GM18858 (cell line): ENCODE measurements at regions not wholly inside any gene's neighbourhood (a gene's known extent, or its start where the extent isn't known, plus 50 kb on each side); places are given as distances from the start of the nearest gene placed in this dataset.
A peak's percentile ranks its signal among the peaks of the same experiment; 100 is the strongest.
"Not testable (repeated sequence)": the region's sequence is repeated elsewhere in the genome, so short reads cannot be mapped to it uniquely, and the experiment has no call there.

ENCODE experiments used
- ATAC-seq: cut with Tn5 transposase; IDR thresholded peaks from one replicate; pipeline ENCODE4 v1.9.1; 2021; ENCODE audit not compliant: unreplicated experiment

DNA sequence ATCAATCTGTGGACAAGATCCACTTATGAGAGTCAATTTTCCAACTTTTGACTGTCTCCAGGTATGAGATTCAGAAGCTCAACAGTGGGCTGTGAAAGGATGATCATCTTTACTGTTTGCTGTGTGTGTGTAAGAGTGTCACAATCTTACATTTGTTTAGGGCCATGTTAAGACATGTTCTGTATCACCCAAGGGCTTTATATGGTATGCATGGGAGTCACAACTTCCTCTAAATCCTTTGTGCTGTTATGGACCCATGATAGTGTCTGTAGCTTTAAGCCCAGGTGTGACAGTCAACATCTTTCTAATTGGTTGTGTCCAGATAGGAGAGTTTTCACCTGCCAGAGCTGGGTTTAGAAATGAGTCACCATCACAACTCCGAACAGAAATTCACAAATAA, 70.2 kb downstream of the ZNF726 start:
- not testable (repeated sequence) for ATAC-seq

DNA sequence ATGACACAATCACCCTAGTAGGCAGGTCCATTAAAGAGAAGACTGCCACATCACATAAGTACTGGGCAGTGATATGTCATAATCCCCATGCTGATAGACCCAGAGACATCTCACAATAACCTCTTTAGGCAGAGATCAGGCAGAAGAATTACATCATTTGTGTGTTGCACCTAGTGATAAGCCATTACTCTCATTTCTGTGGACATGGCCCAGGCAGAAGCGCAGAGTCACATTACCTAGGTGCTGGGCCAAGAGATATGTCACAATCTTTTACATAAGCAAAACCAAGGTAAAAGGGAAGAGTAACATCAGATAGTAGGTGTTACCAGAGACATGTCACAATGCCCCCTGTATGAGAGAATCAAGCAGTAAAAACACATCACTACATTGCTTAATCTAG, 71.9 kb downstream of the ZNF726 start:
- ATAC-seq = no peak

DNA sequence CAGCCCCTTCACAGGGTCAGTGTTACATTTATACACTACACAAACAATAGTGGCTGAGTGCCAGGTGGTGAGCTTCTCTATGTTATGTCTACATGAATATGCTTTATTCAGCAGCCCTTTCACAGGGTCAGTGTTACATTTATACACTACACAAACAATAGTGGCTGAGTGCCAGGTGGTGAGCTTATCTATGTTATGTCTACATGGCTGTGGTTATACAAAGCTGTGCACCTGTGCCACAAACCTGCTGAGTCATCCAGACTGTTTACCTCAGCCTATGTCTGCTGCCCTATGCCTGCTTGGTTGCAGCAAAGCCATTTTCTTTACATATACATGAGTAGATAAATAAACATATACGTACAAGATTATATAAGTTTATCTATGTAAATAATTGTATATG, 76.5 kb downstream of the ZNF726 start:
- ATAC-seq = no peak

DNA sequence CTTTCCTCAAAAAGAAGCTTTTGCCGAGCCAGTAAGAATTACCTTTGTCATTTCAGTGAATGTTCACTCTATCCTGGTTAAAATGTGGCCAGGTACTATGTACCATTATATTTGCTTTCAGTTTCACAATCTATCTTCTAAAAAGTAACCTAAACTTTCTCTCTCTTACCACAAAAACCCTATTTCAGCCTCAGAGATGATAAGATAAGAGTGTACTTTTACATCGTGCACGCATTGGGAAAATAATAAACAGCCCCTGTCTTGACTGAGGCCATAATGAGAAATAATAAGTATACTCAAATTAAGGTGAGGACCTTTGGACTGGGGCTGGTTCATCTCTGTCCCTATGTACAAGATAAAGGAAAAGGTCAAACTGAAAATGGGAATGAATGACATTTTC, 77.7 kb downstream of the ZNF726 start:
- no peak for ATAC-seq

DNA sequence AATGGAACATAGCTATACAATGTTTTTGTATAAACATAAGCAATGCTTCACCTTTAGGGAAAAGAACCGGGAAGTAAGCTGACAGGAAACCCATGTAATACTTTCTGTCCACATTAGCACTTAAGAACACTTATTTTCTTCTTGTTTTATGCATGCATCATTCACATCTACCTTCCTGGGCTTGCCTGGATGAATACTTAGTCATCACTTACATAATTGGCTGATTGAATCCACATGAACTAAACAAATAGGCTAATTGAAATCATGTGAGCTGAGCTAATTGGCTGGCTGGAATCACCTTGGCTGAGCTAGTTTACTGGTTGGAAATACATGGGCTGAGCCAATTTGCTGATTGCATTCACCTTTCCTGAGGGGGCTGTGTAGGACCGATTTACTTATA, 78.8 kb downstream of the ZNF726 start:
- ATAC-seq = no peak

DNA sequence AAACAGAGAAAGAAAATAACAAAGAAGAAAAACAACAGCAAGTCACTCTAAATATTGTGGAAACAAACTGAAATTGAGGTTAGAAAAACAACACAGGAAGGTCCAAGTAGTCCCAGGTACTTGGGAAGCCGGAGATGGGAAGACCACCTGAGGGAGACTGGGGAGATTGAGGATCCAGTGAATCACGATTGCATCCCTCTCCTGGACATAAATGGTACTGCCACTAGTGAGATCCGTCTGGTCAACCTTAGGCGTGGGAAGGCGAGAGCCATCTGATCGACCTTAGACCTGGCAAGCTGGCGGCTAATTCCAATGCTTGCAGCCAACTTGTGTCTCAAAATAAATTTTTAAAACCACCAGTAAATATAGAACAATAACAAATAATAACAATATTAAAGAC, 81.9 kb downstream of the ZNF726 start:
- ATAC-seq = no peak

DNA sequence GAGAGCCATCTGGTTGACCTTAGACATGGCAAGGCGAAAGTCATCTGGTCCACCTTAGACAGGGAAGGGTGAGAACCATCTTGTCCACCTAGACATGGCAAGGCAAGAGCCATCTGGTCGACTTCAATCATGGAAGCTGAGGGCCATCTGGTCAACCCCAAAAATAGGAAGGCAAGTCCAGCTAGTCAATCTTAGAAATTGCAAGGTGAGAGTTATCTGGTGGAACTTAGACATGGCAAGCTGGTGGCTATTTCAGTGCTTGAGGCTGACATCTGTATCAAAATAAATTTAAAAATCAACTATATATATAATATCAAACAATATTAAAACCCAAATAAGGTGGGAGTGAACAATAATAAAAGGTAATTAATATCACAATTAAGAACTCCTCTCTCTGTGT, 83.9 kb downstream of the ZNF726 start:
- ATAC-seq = no peak

DNA sequence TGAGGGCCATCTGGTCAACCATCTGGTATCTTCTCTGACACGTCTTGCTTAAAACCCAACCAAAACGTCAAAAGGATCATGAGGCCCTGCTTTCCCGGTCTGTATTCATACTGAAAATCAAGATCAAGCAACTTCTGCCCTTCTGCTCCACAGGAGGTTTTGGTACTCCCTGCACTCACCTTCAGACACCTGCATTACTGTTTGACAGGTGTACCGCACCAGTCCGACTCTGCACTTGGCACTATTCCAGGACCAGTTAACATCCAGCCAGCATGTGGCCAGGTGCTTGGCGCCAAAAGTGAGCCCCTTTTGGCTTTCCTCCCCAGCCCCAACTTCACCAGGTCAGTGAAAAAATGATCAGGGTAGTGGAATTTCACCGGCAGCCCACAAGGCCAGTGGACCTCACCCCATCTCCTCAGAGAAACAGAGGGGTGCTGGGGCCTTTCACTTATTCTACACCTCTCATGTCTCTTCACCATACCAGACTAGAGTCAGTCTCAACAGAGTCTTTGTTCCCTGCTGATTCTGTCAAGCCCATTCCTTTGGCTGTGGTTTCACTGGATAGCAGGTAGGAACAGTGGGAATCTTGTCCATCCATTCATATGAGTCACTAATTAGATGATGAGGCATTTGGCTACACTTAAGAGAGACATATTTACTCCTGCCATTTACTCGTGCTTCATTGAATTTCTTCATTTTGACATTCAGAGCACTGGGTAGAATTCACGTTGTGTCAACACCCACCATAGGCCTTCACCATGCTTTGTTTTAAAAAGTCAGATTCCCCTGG, 85.3 kb downstream of the ZNF726 start:
- ATAC-seq = no peak

DNA sequence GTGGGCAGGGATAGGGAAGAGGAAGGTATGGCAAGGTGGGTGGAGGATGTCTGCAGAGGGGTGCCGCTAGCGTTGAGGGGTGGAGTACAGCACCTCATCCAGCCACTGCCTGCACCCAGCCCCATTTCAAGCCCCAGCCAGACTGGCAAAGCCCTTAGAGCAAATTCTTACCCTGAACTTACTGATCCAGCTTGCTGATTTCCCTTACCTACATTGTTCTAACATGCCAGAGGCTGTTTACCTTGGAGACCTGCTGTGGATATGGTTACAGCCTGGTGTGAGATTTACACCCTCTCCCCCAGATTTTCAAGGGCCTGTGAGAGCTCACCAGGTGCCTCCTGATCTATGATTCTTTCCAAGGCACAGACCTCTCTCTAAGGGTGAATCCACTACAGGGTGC, 86.0 kb downstream of the ZNF726 start:
- no peak for ATAC-seq

DNA sequence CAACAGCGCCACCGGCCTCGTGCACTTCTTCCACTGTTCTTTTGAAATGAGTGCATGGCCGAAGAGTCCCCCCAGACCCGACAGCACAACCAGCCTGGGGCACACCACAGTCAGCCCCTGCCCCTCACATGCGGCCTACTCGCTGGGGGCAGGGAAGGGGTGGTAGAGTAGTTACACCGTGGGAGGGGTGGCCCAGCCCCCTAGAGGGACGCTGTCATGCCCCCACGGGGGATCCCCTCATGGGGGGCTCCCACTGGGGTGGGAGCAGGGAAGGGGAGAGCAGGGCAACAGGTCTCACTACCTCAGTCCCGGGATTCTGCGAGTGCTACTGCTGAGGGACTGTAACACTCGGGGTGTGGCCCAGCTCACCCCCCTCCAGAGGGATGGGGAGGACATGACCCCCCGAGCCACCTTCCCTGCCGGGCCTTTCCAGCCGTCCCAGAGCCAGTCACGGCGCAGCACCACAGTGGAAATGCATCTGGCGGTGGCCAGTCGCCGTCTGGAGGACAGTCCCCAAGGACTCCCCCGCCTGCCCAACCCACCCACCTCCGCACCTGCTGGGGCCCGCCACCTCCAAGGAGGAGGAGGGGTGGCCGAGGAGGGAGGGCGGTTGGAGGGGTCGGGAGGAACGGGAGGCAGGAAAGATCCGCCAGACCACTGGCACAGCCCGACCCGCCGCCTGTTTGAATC, 84.6 kb upstream of the ZNF254 start:
- ATAC-seq = no peak

DNA sequence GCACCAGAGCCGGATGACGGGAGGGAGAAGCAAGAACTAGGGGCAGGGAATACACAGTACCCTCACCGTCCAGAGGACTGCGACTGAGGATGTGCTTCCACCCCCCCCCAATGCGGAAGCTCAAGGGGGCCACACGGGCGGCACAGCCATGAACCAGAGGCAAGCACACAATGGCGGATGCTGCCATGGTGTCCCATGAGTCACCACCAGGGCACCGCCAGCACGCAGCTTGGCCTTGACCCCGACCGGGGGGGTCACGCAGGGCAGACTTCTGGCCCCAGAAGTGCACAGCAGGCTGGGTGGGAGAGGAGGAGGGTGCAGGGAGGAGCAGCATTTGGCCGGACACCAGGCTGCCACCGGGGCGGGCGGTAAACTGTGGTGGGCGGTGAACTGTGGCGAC, 83.5 kb upstream of the ZNF254 start:
- ATAC-seq = no peak

DNA sequence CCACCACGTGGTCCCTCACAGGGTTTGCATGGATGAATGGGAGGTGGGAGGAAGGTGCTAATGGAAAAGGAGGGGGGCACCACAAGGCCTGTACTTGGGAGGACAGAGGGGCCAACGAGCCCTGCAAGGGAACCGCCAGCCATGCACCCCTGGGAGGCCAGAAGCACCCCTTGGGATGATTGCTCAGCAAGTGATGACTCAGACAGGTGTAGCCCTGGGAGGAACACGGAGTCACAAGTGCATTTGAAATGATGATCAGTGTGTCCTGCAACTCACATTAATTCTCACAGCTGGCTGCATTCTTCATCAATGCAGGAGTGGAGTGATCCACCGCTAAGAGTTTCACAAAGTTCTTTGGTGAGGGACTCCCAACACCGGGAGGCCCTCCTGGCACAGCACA, 82.8 kb upstream of the ZNF254 start:
- ATAC-seq = no peak

DNA sequence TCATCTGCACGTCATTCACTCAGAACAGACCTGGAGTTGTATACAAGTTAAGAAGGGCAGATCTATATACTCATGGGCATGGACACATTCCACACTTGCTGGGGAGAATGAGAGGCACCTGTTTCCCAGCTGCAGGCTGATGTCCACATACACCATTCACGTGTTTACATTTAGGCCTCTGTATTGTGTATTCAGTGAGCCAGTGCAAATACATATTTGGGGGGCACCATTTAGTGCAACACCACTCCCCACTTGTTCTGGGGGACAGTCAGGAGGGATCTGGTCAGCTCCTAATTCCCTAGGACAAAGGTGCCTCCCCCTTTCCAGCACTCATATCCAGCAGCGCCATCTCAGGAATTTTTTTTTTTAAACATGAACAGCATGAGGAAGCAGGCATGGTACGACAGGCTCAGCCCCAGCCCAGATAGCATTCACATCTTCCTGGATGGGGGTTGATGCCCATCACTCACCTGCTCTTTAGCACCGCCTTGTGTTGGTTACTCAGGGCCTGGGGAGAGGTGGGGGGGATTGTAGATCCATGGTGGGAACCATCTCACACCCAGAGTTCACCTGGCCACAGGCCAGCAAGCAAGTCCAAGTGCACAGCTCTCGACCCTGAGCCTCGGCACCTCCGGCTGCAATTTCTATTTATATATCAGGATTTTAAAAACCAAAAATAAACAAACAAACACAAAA, 56.9 kb upstream of the ZNF254 start:
- no peak for ATAC-seq

DNA sequence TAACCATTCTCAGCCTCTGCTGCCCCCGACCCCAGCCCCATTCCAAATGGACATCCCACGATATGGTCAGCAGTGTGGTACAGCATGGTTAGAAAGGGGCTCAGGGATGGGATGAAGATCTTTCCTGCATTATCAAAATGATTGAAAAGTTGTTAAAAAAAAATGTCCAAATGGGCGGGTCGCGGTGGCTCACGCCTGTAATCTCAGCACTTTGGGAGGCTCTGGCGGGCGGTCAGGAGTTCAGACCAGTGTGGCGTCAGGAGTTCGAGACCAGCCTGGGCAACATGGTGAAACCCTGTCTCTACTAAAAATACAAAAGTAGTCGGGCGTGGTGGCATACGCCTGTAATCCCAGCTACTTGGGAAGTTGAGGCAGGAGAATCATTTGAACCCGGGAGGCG, 54.3 kb upstream of the ZNF254 start:
- ATAC-seq = no peak

DNA sequence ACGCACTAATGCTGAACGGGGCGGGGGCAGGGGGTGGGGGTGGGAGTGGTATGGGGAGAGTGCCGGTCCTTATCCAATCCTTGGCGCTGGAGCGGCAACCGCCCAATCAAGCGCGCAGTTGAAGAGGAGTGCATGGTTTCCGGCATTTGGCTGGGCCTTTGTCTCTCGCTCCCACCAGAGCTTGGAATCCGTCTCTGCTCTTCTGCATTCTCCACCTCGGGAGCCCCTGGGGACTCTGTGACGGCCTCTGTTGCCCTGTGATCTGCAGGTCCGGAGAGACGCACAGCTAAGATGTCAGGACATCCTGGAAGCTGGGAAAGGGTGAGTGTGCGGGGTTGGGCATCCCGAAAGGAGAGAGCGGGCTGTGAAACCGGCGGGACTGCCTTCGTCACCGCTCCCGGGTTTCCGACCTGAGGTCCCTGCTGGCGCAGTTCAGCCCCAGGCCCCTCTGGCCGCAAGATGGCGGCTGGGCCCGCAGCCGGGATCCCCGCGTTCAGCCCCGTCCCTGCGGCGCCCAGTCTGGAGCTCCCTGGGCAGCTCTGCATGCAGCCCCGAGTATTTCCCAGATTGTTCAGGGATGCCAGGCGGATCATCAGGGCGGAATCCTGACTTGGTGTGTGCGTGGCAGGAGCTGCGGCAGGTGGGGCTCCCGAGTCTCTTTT, 53.6 kb upstream of the ZNF254 start:
- ATAC-seq = peak; percentile 87

DNA sequence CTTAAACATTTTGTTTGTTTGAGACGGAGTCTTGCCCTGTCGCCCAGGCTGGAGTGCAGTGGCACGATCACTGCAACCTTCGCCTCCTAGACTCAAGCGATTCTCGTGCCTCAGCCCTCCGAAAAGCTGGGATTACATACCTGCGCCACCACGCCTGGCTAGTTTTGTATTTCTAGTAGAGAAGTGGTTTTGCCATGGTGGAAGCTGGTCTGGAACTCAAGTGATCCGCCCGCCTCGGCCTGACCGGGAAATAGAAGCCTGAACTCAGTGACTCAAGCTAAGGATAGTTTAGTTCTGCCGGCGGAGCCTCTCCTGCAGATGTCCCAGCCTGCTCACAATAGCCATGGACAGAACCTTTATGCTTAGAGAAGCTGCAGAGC, 53.0 kb upstream of the ZNF254 start:
- peak; percentile 13 for ATAC-seq

DNA sequence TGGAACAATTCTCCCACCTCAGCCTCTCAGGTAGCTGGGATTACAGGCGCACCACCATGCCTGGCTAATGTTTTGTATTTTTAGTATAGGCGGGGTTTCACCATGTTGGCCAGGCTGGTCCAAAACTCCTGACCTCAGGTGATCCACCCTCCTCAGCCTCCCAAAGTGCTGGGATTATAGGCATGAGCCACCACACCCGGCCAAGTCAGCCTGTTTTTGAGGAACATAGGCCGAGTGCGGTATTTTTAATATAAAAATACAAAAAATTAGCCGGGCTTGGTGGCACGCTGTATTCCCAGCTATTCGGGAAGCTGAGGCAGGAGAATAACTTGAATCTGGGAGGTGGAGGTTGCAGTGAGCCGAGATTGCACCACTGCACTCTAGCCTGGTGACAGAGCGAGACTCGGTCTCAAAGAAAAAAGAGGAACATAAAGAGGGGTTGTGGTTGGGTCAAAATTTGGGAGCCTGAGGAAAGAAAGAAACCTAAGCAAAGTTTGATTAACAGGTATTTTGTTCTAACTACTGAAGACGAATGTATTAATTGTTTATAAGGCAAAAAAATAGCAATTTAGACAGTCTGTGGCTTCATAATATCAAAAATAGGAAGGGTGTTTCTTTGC, 51.6 kb upstream of the ZNF254 start:
- ATAC-seq = not testable (repeated sequence)
